Right renal pelvis (tissue), 4 donors: ENCODE measurements at regions not wholly inside any gene's neighbourhood (a gene's known extent, or its start where the extent isn't known, plus 50 kb on each side); places are given as distances from the start of the nearest gene placed in this dataset.

Source experiments
- DNase-seq, 4 donors: peaks; one replicate each; pipeline ENCODE4 v3.0.0-alpha.2; 2013; ENCODE audit warnings: low read depth in 4 of 4, low spot score in 3 of 4, missing footprints in 1 of 4

DNA sequence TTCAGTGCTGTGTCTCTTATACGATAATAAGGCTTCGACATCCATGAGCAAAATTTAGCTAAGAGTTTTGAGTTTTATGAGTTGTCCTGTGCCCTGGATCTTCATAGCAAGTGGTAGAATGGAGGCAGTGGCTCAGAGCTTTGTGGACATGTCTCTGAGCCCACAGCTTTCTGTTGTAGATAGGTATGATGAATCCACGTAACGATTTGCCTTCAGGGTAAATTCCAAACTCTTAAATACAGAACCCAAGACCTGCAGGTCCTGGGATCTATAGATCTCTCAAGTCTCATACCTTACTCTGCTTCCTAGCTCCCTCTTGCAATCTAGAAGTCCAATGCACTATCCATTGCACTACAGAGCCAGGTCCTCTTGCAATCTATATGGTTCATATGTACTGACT, 59.5 kb upstream of the TLE4 start:
- no peak for DNase-seq
